ENCODE measurements at regions not wholly inside any gene's neighbourhood (a gene's known extent, or its start where the extent isn't known, plus 50 kb on each side); places are given as distances from the start of the nearest gene placed in this dataset.

- no peak for ATAC-seq
- Mint-ChIP-seq H3K4me3 (no peak overlapping the region), H3K4me1 (no peaks in the 10 kb centered on the region), H3K36me3 (no peaks in the 10 kb centered on the region), H3K9me3 (no peaks in the 10 kb centered on the region), H3K27ac (no peak overlapping the region)
- DNase-seq (ENCODE audit: low spot score in 2 of 2), result no peak
Observed at GRCh38 chr12:126457776-126458175, 1392.5 kb downstream of the AACS start.

GRCh38 chr12:126464153-126464552 is 1398.9 kb downstream of the AACS start:
- H3K4me1 Mint-ChIP-seq, result no peaks in the 10 kb centered on the region
- no peaks in the 10 kb centered on the region for H3K36me3 Mint-ChIP-seq
- H3K4me3 Mint-ChIP-seq, result no peak overlapping the region
- no peak for ATAC-seq
- H3K27ac Mint-ChIP-seq, result no peak overlapping the region
- H3K9me3 Mint-ChIP-seq, result no peaks in the 10 kb centered on the region
- no peak for DNase-seq (ENCODE audit: low spot score in 2 of 2)

GRCh38 chr12:126469211-126469610 is 1404.0 kb downstream of the AACS start:
- no peak overlapping the region for H3K27ac Mint-ChIP-seq
- H3K4me1 Mint-ChIP-seq, result no peaks in the 10 kb centered on the region
- H3K9me3 Mint-ChIP-seq, result peaks cover 5% of the 10 kb centered on the region
- ATAC-seq (no peak), DNase-seq (ENCODE audit: low spot score in 2 of 2) (no peak)
- H3K4me3 Mint-ChIP-seq, result no peak overlapping the region
- H3K36me3 Mint-ChIP-seq, result no peaks in the 10 kb centered on the region

- DNase-seq (ENCODE audit: low spot score in 2 of 2), result no peak
- no peaks in the 10 kb centered on the region for H3K4me1 Mint-ChIP-seq
- H3K4me3 Mint-ChIP-seq, result no peak overlapping the region
- H3K27ac Mint-ChIP-seq, result no peak overlapping the region
- ATAC-seq, result no peak
- H3K36me3 Mint-ChIP-seq, result no peaks in the 10 kb centered on the region
- H3K9me3 Mint-ChIP-seq, result peaks cover 14% of the 10 kb centered on the region
Observed at GRCh38 chr12:126474703-126475102, 1409.5 kb downstream of the AACS start.

- Mint-ChIP-seq H3K36me3 (no peaks in the 10 kb centered on the region), H3K4me1 (no peaks in the 10 kb centered on the region), H3K27ac (no peak overlapping the region), H3K4me3 (no peak overlapping the region), H3K9me3 (peaks cover 12% of the 10 kb centered on the region)
- ATAC-seq (no peak), DNase-seq (ENCODE audit: low spot score in 2 of 2) (no peak)
Observed at GRCh38 chr12:126480451-126480850, 1415.2 kb downstream of the AACS start.

- Mint-ChIP-seq H3K36me3 (no peaks in the 10 kb centered on the region), H3K9me3 (peaks cover 10% of the 10 kb centered on the region), H3K4me3 (no peak overlapping the region), H3K4me1 (no peaks in the 10 kb centered on the region), H3K27ac (no peak overlapping the region)
- DNase-seq (ENCODE audit: low spot score in 2 of 2) (no peak), ATAC-seq (no peak)
Observed at GRCh38 chr12:126481688-126482087, 1416.5 kb downstream of the AACS start.

- H3K4me1 Mint-ChIP-seq, result no peaks in the 10 kb centered on the region
Observed at GRCh38 chr12:126482238-126482889, 1417.1 kb downstream of the AACS start.

GRCh38 chr12:126483145-126484068 is 1418.2 kb downstream of the AACS start:
- peaks cover 6% of the 10 kb centered on the region for H3K9me3 Mint-ChIP-seq
- H3K27ac Mint-ChIP-seq, result no peak overlapping the region
- no peak for ATAC-seq
- H3K4me1 Mint-ChIP-seq, result no peaks in the 10 kb centered on the region
- no peak overlapping the region for H3K4me3 Mint-ChIP-seq
- H3K36me3 Mint-ChIP-seq, result no peaks in the 10 kb centered on the region
- no peak for DNase-seq (ENCODE audit: low spot score in 2 of 2)

More at GRCh38 chr12:126482238-126482889, 1417.1 kb downstream of the AACS start:
- DNase-seq (ENCODE audit: low spot score in 2 of 2) (no peak), ATAC-seq (no peak)
- Mint-ChIP-seq H3K4me3 (no peak overlapping the region), H3K36me3 (no peaks in the 10 kb centered on the region), H3K27ac (no peak overlapping the region), H3K9me3 (peaks cover 8% of the 10 kb centered on the region)

GRCh38 chr12:126487431-126487980 is 1422.3 kb downstream of the AACS start:
- Mint-ChIP-seq H3K27ac (no peak overlapping the region), H3K4me1 (no peaks in the 10 kb centered on the region), H3K9me3 (peaks cover 7% of the 10 kb centered on the region), H3K36me3 (no peaks in the 10 kb centered on the region), H3K4me3 (no peak overlapping the region)
- no peak for DNase-seq (ENCODE audit: low spot score in 2 of 2)
- no peak for ATAC-seq

GRCh38 chr12:126488806-126489205 is 1423.6 kb downstream of the AACS start:
- no peaks in the 10 kb centered on the region for H3K4me1 Mint-ChIP-seq
- no peak overlapping the region for H3K4me3 Mint-ChIP-seq
- no peak for ATAC-seq
- H3K9me3 Mint-ChIP-seq, result peaks cover 7% of the 10 kb centered on the region
- no peaks in the 10 kb centered on the region for H3K36me3 Mint-ChIP-seq
- DNase-seq (ENCODE audit: low spot score in 2 of 2), result no peak
- no peak overlapping the region for H3K27ac Mint-ChIP-seq

GRCh38 chr12:126492181-126492580 is 1426.9 kb downstream of the AACS start:
- H3K36me3 Mint-ChIP-seq, result no peaks in the 10 kb centered on the region
- H3K4me3 Mint-ChIP-seq, result no peak overlapping the region
- no peak for DNase-seq (ENCODE audit: low spot score in 2 of 2)
- no peaks in the 10 kb centered on the region for H3K4me1 Mint-ChIP-seq
- ATAC-seq, result no peak
- peaks cover 5% of the 10 kb centered on the region for H3K9me3 Mint-ChIP-seq
- no peak overlapping the region for H3K27ac Mint-ChIP-seq

- Mint-ChIP-seq H3K9me3 (peaks cover 5% of the 10 kb centered on the region), H3K4me3 (no peak overlapping the region), H3K36me3 (no peaks in the 10 kb centered on the region), H3K27ac (no peak overlapping the region), H3K4me1 (no peaks in the 10 kb centered on the region)
- ATAC-seq, result no peak
- no peak for DNase-seq (ENCODE audit: low spot score in 2 of 2)
Observed at GRCh38 chr12:126493366-126494108, 1428.3 kb downstream of the AACS start.

- H3K27ac Mint-ChIP-seq, result no peak overlapping the region
- H3K4me1 Mint-ChIP-seq, result no peaks in the 10 kb centered on the region
- no peak overlapping the region for H3K4me3 Mint-ChIP-seq
- no peak for DNase-seq (ENCODE audit: low spot score in 2 of 2)
- no peaks in the 10 kb centered on the region for H3K9me3 Mint-ChIP-seq
- ATAC-seq, result no peak
- no peaks in the 10 kb centered on the region for H3K36me3 Mint-ChIP-seq
Observed at GRCh38 chr12:126496201-126496600, 1431.0 kb downstream of the AACS start.

- Mint-ChIP-seq H3K4me3 (no peak overlapping the region), H3K4me1 (no peaks in the 10 kb centered on the region), H3K27ac (no peak overlapping the region), H3K36me3 (no peaks in the 10 kb centered on the region), H3K9me3 (peaks cover 6% of the 10 kb centered on the region)
- no peak for ATAC-seq
- DNase-seq (ENCODE audit: low spot score in 2 of 2), result no peak
Observed at GRCh38 chr12:126506426-126507182, 1441.4 kb downstream of the AACS start.

GRCh38 chr12:126507231-126507630 is 1442.0 kb downstream of the AACS start:
- Mint-ChIP-seq H3K27ac (no peak overlapping the region), H3K4me1 (no peaks in the 10 kb centered on the region), H3K36me3 (no peaks in the 10 kb centered on the region)

More at GRCh38 chr12:126507231-126507630, 1442.0 kb downstream of the AACS start:
- no peak overlapping the region for H3K4me3 Mint-ChIP-seq
- peaks cover 6% of the 10 kb centered on the region for H3K9me3 Mint-ChIP-seq
- ATAC-seq (no peak), DNase-seq (ENCODE audit: low spot score in 2 of 2) (no peak)

Data from stimulated activated effector memory CD8-positive, alpha-beta T cell treated with anti-CD3 and anti-CD28 coated beads, Interleukin-12 subunit alpha, Interleukin-12 subunit beta, amount 100 ng/mL, for 72 hours (primary cell).